GM12872 (cell line): ENCODE measurements at regions not wholly inside any gene's neighbourhood (a gene's known extent, or its start where the extent isn't known, plus 50 kb on each side); places are given as distances from the start of the nearest gene placed in this dataset.

Experiments used
- TF ChIP-seq, protein P1 (sequence below): IDR thresholded peaks from 3 replicates; pipeline ENCODE4 v1.5.1; 2011; ENCODE audit warnings: low read depth, mild to moderate bottlenecking, low read length, moderate library complexity; ENCODE audit not compliant: insufficient read depth

GRCh38 chr5:68114378-68115040 is 101.0 kb upstream of the PIK3R1 start:
- TF ChIP-seq, protein P1, sequence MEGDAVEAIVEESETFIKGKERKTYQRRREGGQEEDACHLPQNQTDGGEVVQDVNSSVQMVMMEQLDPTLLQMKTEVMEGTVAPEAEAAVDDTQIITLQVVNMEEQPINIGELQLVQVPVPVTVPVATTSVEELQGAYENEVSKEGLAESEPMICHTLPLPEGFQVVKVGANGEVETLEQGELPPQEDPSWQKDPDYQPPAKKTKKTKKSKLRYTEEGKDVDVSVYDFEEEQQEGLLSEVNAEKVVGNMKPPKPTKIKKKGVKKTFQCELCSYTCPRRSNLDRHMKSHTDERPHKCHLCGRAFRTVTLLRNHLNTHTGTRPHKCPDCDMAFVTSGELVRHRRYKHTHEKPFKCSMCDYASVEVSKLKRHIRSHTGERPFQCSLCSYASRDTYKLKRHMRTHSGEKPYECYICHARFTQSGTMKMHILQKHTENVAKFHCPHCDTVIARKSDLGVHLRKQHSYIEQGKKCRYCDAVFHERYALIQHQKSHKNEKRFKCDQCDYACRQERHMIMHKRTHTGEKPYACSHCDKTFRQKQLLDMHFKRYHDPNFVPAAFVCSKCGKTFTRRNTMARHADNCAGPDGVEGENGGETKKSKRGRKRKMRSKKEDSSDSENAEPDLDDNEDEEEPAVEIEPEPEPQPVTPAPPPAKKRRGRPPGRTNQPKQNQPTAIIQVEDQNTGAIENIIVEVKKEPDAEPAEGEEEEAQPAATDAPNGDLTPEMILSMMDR: no peak

- TF ChIP-seq, protein P1: no peak
Measured at GRCh38 chr5:68112658-68113057, 102.9 kb upstream of the PIK3R1 start.

DNA sequence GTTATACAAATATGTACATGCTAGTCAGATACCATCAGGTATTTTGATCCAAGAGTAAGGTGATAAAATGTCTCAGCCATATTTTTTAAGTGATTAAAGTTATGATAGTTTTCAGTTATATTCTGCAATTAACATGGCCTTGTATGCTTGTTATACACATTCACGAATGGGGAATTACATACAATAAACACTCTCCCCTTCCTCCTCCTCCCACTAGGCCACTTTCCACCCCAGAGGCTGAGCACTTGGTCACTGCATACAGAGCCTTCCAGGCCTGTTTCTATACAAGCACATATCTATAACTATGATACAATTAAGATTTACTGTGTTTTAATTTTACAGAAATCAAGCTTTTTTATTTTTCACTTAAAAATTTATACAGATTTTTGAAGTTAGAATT is 104.7 kb upstream of the PIK3R1 start:
- TF ChIP-seq, protein P1: no peak

DNA sequence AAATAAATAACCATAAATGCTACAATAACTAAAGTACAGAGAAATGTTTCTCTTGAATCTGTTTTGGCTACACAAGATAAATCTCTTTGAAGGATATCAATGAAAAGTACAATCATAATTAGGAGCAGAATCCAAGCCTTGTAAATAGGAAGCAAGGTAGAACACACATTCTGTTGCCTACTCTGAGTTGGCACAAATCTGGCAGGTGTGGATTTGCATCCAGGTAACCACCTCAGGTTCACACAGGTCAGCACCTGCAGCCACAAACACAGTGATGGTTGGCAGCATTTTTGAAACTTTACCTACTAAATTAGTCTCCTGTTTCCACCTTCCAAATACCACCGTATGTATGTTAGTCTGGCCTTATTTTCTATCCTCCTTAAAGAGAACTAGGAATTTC is 105.3 kb upstream of the PIK3R1 start:
- TF ChIP-seq, protein P1: no peak

DNA sequence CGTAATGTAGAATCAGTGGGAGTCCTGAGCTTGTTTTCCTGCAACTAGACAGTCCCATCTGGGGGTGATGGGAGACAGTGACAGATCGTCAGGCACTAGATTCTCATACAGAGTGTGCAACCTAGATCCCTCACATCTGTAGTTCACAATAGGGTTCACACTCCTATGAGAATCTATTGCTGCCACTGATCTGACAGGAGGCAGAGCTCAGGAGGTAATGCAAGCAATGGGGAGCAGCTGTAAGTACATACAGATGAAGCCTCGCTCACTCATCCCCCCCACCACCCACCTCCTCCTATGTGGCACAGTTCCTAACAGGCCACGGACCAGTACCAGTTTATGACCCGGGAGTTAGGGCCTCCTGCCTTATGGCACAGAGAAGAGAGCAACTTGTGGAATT is 116.2 kb upstream of the PIK3R1 start:
- TF ChIP-seq, protein P1: no peak

GRCh38 chr5:68093455-68094159 is 121.9 kb upstream of the PIK3R1 start:
- TF ChIP-seq, protein P1: no peak

- TF ChIP-seq, protein P1: no peak
Measured at GRCh38 chr5:68088302-68088701, 127.3 kb upstream of the PIK3R1 start.
